HG03280 (cell line): ENCODE measurements at regions not wholly inside any gene's neighbourhood (a gene's known extent, or its start where the extent isn't known, plus 50 kb on each side); places are given as distances from the start of the nearest gene placed in this dataset.

Source experiments
- ATAC-seq: cut with Tn5 transposase; IDR thresholded peaks from one replicate; pipeline ENCODE4 v1.9.1; 2021; ENCODE audit warnings: mild to moderate bottlenecking, moderate library complexity; ENCODE audit not compliant: unreplicated experiment

- ATAC-seq = no peak
Observed at GRCh38 chrX:69282893-69283690, 117.8 kb upstream of the PJA1 start.

GRCh38 chrX:69280933-69281332 lies 115.7 kb upstream of the PJA1 start:
- no peak for ATAC-seq

GRCh38 chrX:69279234-69279633 lies 114.0 kb upstream of the PJA1 start:
- ATAC-seq = no peak

GRCh38 chrX:69278031-69278687 lies 112.9 kb upstream of the PJA1 start:
- ATAC-seq = no peak

- no peak for ATAC-seq
Observed at GRCh38 chrX:69277369-69277990, 112.2 kb upstream of the PJA1 start.

GRCh38 chrX:69268611-69269010 lies 103.4 kb upstream of the PJA1 start:
- ATAC-seq = no peak

GRCh38 chrX:69264158-69264581 lies 98.9 kb upstream of the PJA1 start:
- no peak for ATAC-seq

GRCh38 chrX:69263251-69263820 lies 98.1 kb upstream of the PJA1 start:
- ATAC-seq = no peak

- no peak for ATAC-seq
Observed at GRCh38 chrX:69262036-69262936, 97.0 kb upstream of the PJA1 start.

- ATAC-seq = no peak
Observed at GRCh38 chrX:69260169-69260568, 94.9 kb upstream of the PJA1 start.

- no peak for ATAC-seq
Observed at GRCh38 chrX:69258893-69259292, 93.6 kb upstream of the PJA1 start.

GRCh38 chrX:69257499-69258127 lies 92.4 kb upstream of the PJA1 start:
- ATAC-seq = no peak

- ATAC-seq = no peak
Observed at GRCh38 chrX:69256291-69256565, 91.0 kb upstream of the PJA1 start.

GRCh38 chrX:69255441-69256290 lies 90.4 kb upstream of the PJA1 start:
- no peak for ATAC-seq

- ATAC-seq = no peak
Observed at GRCh38 chrX:69253821-69254220, 88.6 kb upstream of the PJA1 start.

- ATAC-seq = no peak
Observed at GRCh38 chrX:69243276-69243675, 78.0 kb upstream of the PJA1 start.

- no peak for ATAC-seq
Observed at GRCh38 chrX:69238887-69239231, 73.6 kb upstream of the PJA1 start.

- ATAC-seq = no peak
Observed at GRCh38 chrX:69238114-69238886, 73.0 kb upstream of the PJA1 start.

GRCh38 chrX:69237236-69237635 lies 72.0 kb upstream of the PJA1 start:
- ATAC-seq = no peak
